ENCODE measurements at regions not wholly inside any gene's neighbourhood (a gene's known extent, or its start where the extent isn't known, plus 50 kb on each side); places are given as distances from the start of the nearest gene placed in this dataset.

DNA sequence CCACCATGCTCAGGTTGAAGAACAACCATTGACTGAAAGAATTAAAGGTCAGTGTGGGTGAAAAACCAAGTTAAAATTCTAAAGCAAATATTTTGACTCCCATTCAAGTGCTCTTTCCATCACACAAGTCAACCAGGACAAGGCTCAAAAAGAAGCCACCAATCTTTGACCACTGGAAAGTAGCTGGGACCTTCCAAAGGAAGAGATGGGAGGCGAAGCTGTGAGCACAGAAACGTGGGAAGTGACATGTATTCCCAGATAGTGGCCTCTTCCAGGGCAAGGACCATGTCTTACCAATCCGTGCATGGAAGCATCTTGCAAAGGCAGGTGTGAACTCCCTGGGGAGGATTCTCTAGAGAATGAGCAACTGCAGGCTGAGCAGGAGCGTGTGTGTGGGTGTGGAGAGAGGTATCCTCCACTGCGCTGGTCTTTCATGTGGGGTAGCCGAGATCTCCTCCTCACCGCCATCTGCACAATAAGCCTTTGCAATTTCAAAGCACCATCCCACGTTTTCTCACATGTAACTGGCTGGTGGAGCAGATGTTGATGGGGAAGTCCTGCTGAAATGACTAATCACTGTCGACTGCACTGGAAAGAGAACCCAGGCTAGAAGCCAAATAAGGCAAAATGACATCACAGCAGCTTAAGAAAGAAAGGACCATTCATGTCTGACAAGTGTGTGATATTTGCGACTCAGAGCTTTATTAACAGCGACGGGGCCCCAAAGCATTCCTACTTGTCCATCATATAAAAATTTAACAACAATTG is 189.4 kb upstream of the RREB1 start:
- no peak for TF ChIP-seq POLR2A (IDR thresholded peaks at IDR 0.05)
- TF ChIP-seq, protein P1, sequence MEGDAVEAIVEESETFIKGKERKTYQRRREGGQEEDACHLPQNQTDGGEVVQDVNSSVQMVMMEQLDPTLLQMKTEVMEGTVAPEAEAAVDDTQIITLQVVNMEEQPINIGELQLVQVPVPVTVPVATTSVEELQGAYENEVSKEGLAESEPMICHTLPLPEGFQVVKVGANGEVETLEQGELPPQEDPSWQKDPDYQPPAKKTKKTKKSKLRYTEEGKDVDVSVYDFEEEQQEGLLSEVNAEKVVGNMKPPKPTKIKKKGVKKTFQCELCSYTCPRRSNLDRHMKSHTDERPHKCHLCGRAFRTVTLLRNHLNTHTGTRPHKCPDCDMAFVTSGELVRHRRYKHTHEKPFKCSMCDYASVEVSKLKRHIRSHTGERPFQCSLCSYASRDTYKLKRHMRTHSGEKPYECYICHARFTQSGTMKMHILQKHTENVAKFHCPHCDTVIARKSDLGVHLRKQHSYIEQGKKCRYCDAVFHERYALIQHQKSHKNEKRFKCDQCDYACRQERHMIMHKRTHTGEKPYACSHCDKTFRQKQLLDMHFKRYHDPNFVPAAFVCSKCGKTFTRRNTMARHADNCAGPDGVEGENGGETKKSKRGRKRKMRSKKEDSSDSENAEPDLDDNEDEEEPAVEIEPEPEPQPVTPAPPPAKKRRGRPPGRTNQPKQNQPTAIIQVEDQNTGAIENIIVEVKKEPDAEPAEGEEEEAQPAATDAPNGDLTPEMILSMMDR (IDR thresholded peaks at IDR 0.05), result no peak
- peak in 1 of 3 donors; percentile 35 for DNase-seq

DNA sequence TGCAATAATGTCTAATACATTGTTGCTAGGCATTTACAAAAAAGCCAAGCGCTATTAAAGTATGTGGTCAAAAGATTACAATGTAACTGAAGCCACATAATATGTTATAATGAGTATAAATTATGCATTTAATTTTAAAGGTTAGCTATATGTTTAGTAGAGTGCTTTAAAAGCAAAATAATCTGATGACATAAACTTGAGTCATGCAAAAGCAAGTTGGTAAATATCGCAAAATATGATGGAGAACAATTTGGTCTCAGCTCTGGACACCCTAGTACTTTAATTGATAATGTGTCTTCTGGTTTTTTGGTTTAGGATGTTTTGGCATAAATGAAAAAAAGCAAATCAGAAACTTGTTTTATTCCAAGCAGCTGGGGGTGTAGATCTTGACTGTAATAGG is 188.6 kb upstream of the RREB1 start:
- Histone ChIP-seq H3K27ac (no peak overlapping the region), H3K27me3 (no peaks in the 10 kb centered on the region), H3K4me3 (no peak overlapping the region), H3K4me1 (peaks cover 0 to 6% (median 0%) of the 10 kb centered on the region in 4 donors), H3K36me3 (no peaks in the 10 kb centered on the region), H3K9me3 (no peaks in the 10 kb centered on the region)
- TF ChIP-seq POLR2A (IDR thresholded peaks at IDR 0.05), result no peak
- TF ChIP-seq, protein P1 (IDR thresholded peaks at IDR 0.05), result no peak
- DNase-seq, result no peak

More for the DNA sequence above, 189.4 kb upstream of the RREB1 start:
- Histone ChIP-seq H3K27me3 (no peaks in the 10 kb centered on the region), H3K4me3 (no peak overlapping the region), H3K4me1 (peaks cover 0 to 6% (median 0%) of the 10 kb centered on the region in 4 donors), H3K36me3 (no peaks in the 10 kb centered on the region), H3K9me3 (no peaks in the 10 kb centered on the region), H3K27ac (no peak overlapping the region)

DNA sequence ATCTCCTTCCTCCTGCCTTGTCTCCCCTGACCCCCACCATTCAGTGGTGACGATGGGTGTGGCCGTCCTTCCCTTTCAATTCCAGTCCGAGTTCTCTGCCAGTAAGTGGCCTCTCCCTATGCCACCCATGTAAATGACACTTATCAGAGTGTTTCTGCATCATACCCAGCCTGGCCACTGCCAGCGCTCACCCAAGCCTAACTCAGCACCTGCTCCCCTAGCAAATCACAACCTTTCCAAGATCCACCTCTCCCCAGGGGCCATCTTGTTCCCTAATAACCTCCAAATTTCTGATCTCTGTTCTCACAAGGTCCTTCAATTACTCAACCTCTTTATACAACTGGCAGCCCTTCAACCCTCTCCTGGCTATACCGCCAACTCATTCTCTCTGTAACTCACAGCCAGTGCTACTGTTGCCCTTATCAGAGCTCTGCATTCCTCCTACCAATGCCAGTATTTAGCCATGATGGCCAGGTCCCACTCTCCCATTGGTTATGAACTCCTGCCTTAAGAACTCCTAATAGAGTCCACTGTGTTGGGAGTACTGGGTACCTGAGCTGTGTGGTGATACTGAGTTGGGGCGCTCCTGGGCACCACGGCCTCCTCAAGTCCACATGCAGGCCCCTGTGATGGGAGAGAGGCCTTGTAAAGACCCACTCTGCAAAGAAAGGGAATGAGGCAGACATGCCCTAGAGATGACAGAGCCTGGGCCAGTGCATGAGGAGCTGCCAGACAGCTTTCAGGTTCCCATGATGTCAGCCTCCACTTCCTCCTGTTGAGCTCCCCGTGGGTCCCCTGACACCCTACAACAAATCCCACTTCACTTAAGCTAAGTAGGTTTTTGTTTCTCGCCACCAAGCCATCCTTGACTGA is 187.4 kb upstream of the RREB1 start:
- H3K4me3 ChIP-seq, result no peak overlapping the region
- peaks cover 0 to 6% (median 0%) of the 10 kb centered on the region in 4 donors for H3K4me1 ChIP-seq
- DNase-seq, result peak in 1 of 3 donors; percentile 36
- no peaks in the 10 kb centered on the region for H3K36me3 ChIP-seq
- TF ChIP-seq, protein P1 (IDR thresholded peaks at IDR 0.05), result no peak
- no peak for TF ChIP-seq POLR2A (IDR thresholded peaks at IDR 0.05)
- H3K27ac ChIP-seq, result no peak overlapping the region
- H3K9me3 ChIP-seq, result no peaks in the 10 kb centered on the region
- H3K27me3 ChIP-seq, result no peaks in the 10 kb centered on the region

DNA sequence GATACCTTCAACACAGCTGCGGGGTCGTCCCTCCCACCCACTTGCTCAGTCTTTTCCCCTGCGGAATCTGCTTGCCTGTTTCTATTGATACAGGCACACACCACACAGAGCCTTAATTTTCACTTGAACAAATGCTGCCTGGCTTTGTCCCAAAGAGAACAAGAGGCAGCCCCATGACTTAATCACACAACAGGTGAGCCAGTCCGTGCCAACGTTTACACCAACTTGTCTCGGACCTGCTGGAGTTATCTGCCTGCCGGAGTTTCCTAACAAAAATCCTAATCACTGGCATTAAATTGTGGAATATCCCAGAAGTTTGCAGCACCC is 186.8 kb upstream of the RREB1 start:
- Histone ChIP-seq H3K4me3 (no peak overlapping the region), H3K36me3 (no peaks in the 10 kb centered on the region), H3K27me3 (no peaks in the 10 kb centered on the region), H3K4me1 (peaks cover 0 to 4% (median 0%) of the 10 kb centered on the region in 4 donors), H3K9me3 (no peaks in the 10 kb centered on the region), H3K27ac (no peak overlapping the region)
- no peak for DNase-seq
- no peak for TF ChIP-seq POLR2A (IDR thresholded peaks at IDR 0.05)
- TF ChIP-seq, protein P1 (IDR thresholded peaks at IDR 0.05), result no peak

DNA sequence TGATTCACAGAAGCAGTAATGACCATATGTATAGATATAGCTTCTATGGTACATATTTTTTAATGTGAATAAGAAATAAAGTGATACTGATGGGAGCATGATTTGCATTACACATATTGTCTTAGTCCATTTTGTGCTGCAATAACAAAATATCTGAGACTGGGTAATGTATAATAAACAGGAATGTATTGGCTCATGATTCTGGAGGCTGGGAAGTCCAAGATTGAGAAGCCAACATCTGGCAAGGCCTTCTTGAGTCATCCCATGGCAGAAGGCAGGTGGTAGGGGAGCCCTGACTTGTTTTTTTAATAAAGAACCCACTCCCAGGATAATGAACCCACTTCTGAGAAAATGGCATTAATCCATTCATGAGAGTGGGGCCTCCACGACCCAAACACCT is 185.6 kb upstream of the RREB1 start:
- no peaks in the 10 kb centered on the region for H3K36me3 ChIP-seq
- no peaks in the 10 kb centered on the region for H3K9me3 ChIP-seq
- DNase-seq, result no peak
- no peak overlapping the region for H3K4me3 ChIP-seq
- H3K27ac ChIP-seq, result no peak overlapping the region
- no peaks in the 10 kb centered on the region for H3K27me3 ChIP-seq
- TF ChIP-seq, protein P1 (IDR thresholded peaks at IDR 0.05), result no peak
- TF ChIP-seq POLR2A (IDR thresholded peaks at IDR 0.05), result no peak
- H3K4me1 ChIP-seq, result no peaks in the 10 kb centered on the region
